WERI-Rb-1 (cell line): ENCODE measurements at regions not wholly inside any gene's neighbourhood (a gene's known extent, or its start where the extent isn't known, plus 50 kb on each side); places are given as distances from the start of the nearest gene placed in this dataset.
A peak's percentile ranks its signal among the peaks of the same experiment; 100 is the strongest.

Experiments
- DNase-seq: peaks from one replicate; pipeline ENCODE4 v3.0.0-alpha.2; 2020
- H3K27ac ChIP-seq: fragments of 250-450 bp; sonication (Bioruptor Pico); 2 replicates; pipeline ENCODE4 v1.5.1; 2020; ENCODE audit warnings: mild to moderate bottlenecking, moderate library complexity
- H3K27me3 ChIP-seq: fragments of 250-450 bp; sonication (Bioruptor Pico); 2 replicates; pipeline ENCODE4 v1.5.1; 2021; ENCODE audit warnings: mild to moderate bottlenecking, low read depth, moderate library complexity; ENCODE audit not compliant: insufficient read depth, severe bottlenecking
- H3K36me3 ChIP-seq: fragments of 250-450 bp; sonication (Bioruptor Pico); 2 replicates; pipeline ENCODE4 v1.5.1; 2020; ENCODE audit warnings: mild to moderate bottlenecking, moderate library complexity
- H3K4me3 ChIP-seq: 2 replicates; pipeline ENCODE4 v1.5.1; 2011; ENCODE audit warnings: low read depth, mild to moderate bottlenecking, control low read depth, low read length
- H3K9me3 ChIP-seq: fragments of 250-450 bp; sonication (Bioruptor Pico); 2 replicates; pipeline ENCODE4 v1.5.1; 2021; ENCODE audit warnings: mild to moderate bottlenecking, moderate library complexity; ENCODE audit not compliant: severe bottlenecking
- CTCF ChIP-seq: IDR thresholded peaks from 2 replicates; pipeline ENCODE4 v1.5.1; 2011; ENCODE audit warnings: low read depth, mild to moderate bottlenecking, control low read depth, inconsistent platforms, low read length

GRCh38 chr22:47375621-47376321 is 613.3 kb downstream of the TBC1D22A start:
- Histone ChIP-seq H3K4me3 (no peak overlapping the region), H3K36me3 (no peaks in the 10 kb centered on the region), H3K27ac (no peak overlapping the region), H3K9me3 (no peaks in the 10 kb centered on the region), H3K27me3 (no peaks in the 10 kb centered on the region)
- no peak for TF ChIP-seq CTCF
- no peak for DNase-seq

GRCh38 chr22:47374901-47375575 is 612.6 kb downstream of the TBC1D22A start:
- DNase-seq = peak; percentile 4
- Histone ChIP-seq H3K4me3 (no peak overlapping the region), H3K27me3 (no peaks in the 10 kb centered on the region), H3K36me3 (no peaks in the 10 kb centered on the region), H3K27ac (no peak overlapping the region), H3K9me3 (no peaks in the 10 kb centered on the region)
- TF ChIP-seq CTCF = no peak

- Histone ChIP-seq H3K9me3 (no peaks in the 10 kb centered on the region), H3K36me3 (no peaks in the 10 kb centered on the region), H3K27me3 (no peaks in the 10 kb centered on the region), H3K27ac (no peak overlapping the region), H3K4me3 (no peak overlapping the region)
- peak; percentile 3 for DNase-seq
- TF ChIP-seq CTCF = no peak
Measured at GRCh38 chr22:47374273-47374771, 611.9 kb downstream of the TBC1D22A start.

GRCh38 chr22:47373648-47374272 is 611.3 kb downstream of the TBC1D22A start:
- Histone ChIP-seq H3K27me3 (no peaks in the 10 kb centered on the region), H3K9me3 (no peaks in the 10 kb centered on the region), H3K4me3 (no peak overlapping the region), H3K36me3 (no peaks in the 10 kb centered on the region), H3K27ac (no peak overlapping the region)
- no peak for TF ChIP-seq CTCF
- DNase-seq = peak; percentile 1

- DNase-seq = peak; percentile 2
- no peak overlapping the region for H3K4me3 ChIP-seq
- TF ChIP-seq CTCF = no peak
- H3K27ac ChIP-seq = no peak overlapping the region
- H3K27me3 ChIP-seq = no peaks in the 10 kb centered on the region
- no peaks in the 10 kb centered on the region for H3K36me3 ChIP-seq
- H3K9me3 ChIP-seq = no peaks in the 10 kb centered on the region
Measured at GRCh38 chr22:47372596-47373385, 610.3 kb downstream of the TBC1D22A start.
